Adrenal gland (tissue), 9 donors: ENCODE measurements at regions not wholly inside any gene's neighbourhood (a gene's known extent, or its start where the extent isn't known, plus 50 kb on each side); places are given as distances from the start of the nearest gene placed in this dataset.

Experiments
- DNase-seq, 7 donors: peaks; one replicate each; pipeline ENCODE4 v3.0.0-alpha.2; 2019 to 2020
- H3K27ac ChIP-seq, 5 donors: fragments of 200-600 bp; sonication (generic) in 4 of 5; 1 replicate in 3 of 5; 2 replicates in 2 of 5; pipeline versions ENCODE4 v1.5.1 to v1.8.0; 2016 to 2020; ENCODE audit warnings: mild to moderate bottlenecking in 1 of 5
- H3K27me3 ChIP-seq: fragments of 200-600 bp; 2 replicates; pipeline ENCODE4 v1.8.0; 2021
- H3K36me3 ChIP-seq, 2 donors: fragments of 200-600 bp; replicated peaks in 1 of 2; 1 replicate in 1 of 2; 2 replicates in 1 of 2; pipeline versions ENCODE4 v1.5.1 to v1.8.0; 2018 to 2022
- H3K4me1 ChIP-seq, 2 donors: fragments of 200-600 bp; replicated peaks in 1 of 2; 1 replicate in 1 of 2; 2 replicates in 1 of 2; pipeline versions ENCODE4 v1.5.1 to v1.8.0; 2018 to 2021
- H3K4me3 ChIP-seq, 4 donors: fragments of 200-600 bp; sonication (generic) in 3 of 4; one replicate each; pipeline ENCODE4 v1.5.1; 2016 to 2018
- H3K9me3 ChIP-seq, 3 donors: fragments of 200-600 bp; sonication (generic) in 1 of 3; replicated peaks in 1 of 3; 1 replicate in 2 of 3; 2 replicates in 1 of 3; pipeline versions ENCODE4 v1.5.1 to v1.8.0; 2016 to 2021
- CTCF ChIP-seq, 6 experiments: fragments of 450-650 bp in 4 of 6; fragments of 200-600 bp in 2 of 6; sonication (generic) in 1 of 6; IDR thresholded peaks; 1 replicate in 5 of 6; 2 replicates in 1 of 6; pipeline versions ENCODE4 v1.5.1 to v1.8.0; 2016 to 2021; ENCODE audit warnings: antibody characterized with exemption in 6 of 6, mild to moderate bottlenecking in 2 of 6, moderate library complexity in 1 of 6
- POLR2A ChIP-seq, 2 donors: fragments of 450-650 bp; IDR thresholded peaks; one replicate each; pipeline ENCODE4 v1.6.1; 2017; ENCODE audit warnings: antibody characterized with exemption in 2 of 2, mild to moderate bottlenecking in 2 of 2, moderate library complexity in 1 of 2
- WGBS, 4 donors: extraction: QIAGEN DNeasy Blood & Tissue Kit in 2 of 4; methylation state at CpG; one replicate each; pipeline versions ENCODE4 v1.1.5 to v1.1.7; 2013 to 2017; 5-methylcytosine and 5-hydroxymethylcytosine counted together
- intact Hi-C, 2 donors: fragments of 100-400 bp; cut with DNase I; formaldehyde crosslinking; loops; one replicate each; pipeline versions ENCODE4 v1.14.1 to v1.15.0; 2022 to 2023
- donor health status: healthy with polysubstance abuse.
- donor health status: Bipolar disorder and iron deficiency.
- donor health status: DM: yes; HTN: yes; CAD: no.
- donor health status: DM: no; HTN: no; CAD: no.
- donor health status: DM: no; HTN: no; CAD: no.

GRCh38 chrX:46380148-46380752 is 165.0 kb downstream of the ZNF674 start:
- Histone ChIP-seq H3K4me3 (no peak overlapping the region), H3K36me3 (no peaks in the 10 kb centered on the region), H3K4me1 (no peaks in the 10 kb centered on the region), H3K9me3 (no peaks in the 10 kb centered on the region), H3K27me3 (no peaks in the 10 kb centered on the region), H3K27ac (no peak overlapping the region)
- WGBS, 4 donors: 42 to 66% (median 56%) methylated on average over 3 of the region's 3 CpGs
- intact Hi-C loops: no loop called here
- no peak for DNase-seq
- no peak for TF ChIP-seq CTCF (IDR thresholded peaks at IDR 0.05)
- TF ChIP-seq POLR2A (IDR thresholded peaks at IDR 0.05): no peak

GRCh38 chrX:46376246-46376885 is 168.9 kb downstream of the ZNF674 start:
- Histone ChIP-seq H3K4me1 (no peaks in the 10 kb centered on the region), H3K27me3 (peaks cover 9% of the 10 kb centered on the region), H3K27ac (no peak overlapping the region), H3K36me3 (no peaks in the 10 kb centered on the region), H3K9me3 (no peaks in the 10 kb centered on the region), H3K4me3 (no peak overlapping the region)
- WGBS, 4 donors: 35 to 46% (median 41%) methylated on average over 4 of the region's 4 CpGs
- peak in 4 of 7 donors; percentile 21 to 50 (median 30) for DNase-seq
- intact Hi-C loops: no loop called here
- TF ChIP-seq POLR2A (IDR thresholded peaks at IDR 0.05) (no peak), CTCF (IDR thresholded peaks at IDR 0.05) (peak in 5 of 6 experiments; percentile 30 to 44 (median 37))

- WGBS, 4 donors: 68 to 90% (median 80%) methylated on average over 3 of the region's 3 CpGs
- Histone ChIP-seq H3K36me3 (no peaks in the 10 kb centered on the region), H3K4me1 (no peaks in the 10 kb centered on the region), H3K4me3 (no peak overlapping the region), H3K27me3 (peaks cover 9% of the 10 kb centered on the region), H3K9me3 (no peaks in the 10 kb centered on the region), H3K27ac (no peak overlapping the region)
- DNase-seq: no peak
- no peak for TF ChIP-seq CTCF (IDR thresholded peaks at IDR 0.05)
- TF ChIP-seq POLR2A (IDR thresholded peaks at IDR 0.05): no peak
- intact Hi-C loops: no loop called here
Observed at GRCh38 chrX:46375831-46376230, 169.4 kb downstream of the ZNF674 start.

- TF ChIP-seq CTCF (IDR thresholded peaks at IDR 0.05) (no peak), POLR2A (IDR thresholded peaks at IDR 0.05) (no peak)
- Histone ChIP-seq H3K9me3 (no peaks in the 10 kb centered on the region), H3K27ac (no peak overlapping the region), H3K4me3 (no peak overlapping the region), H3K4me1 (no peaks in the 10 kb centered on the region), H3K36me3 (no peaks in the 10 kb centered on the region), H3K27me3 (peaks cover 9% of the 10 kb centered on the region)
- DNase-seq: no peak
- intact Hi-C loops: no loop called here
- WGBS, 4 donors: 32 to 42% (median 39%) methylated on average over 1 of the region's 1 CpG
Observed at GRCh38 chrX:46374371-46374770, 170.8 kb downstream of the ZNF674 start.
